NCI-H345 (cell line): ENCODE measurements at regions not wholly inside any gene's neighbourhood (a gene's known extent, or its start where the extent isn't known, plus 50 kb on each side); places are given as distances from the start of the nearest gene placed in this dataset.

Experiments used
- DNase-seq: peaks from one replicate; lab custom pipeline; 2025; lab: John Stamatoyannopoulos, UW

- no peak for DNase-seq
Observed at GRCh38 chr12:102535306-102535705, 54.9 kb upstream of the IGF1 start.

- DNase-seq = peak; percentile 12
Observed at GRCh38 chr12:102534899-102535298, 54.5 kb upstream of the IGF1 start.

GRCh38 chr12:102533483-102534215, 53.3 kb upstream of the IGF1 start:
- DNase-seq = no peak
